ENCODE measurements at regions not wholly inside any gene's neighbourhood (a gene's known extent, or its start where the extent isn't known, plus 50 kb on each side); places are given as distances from the start of the nearest gene placed in this dataset.

GRCh38 chr9:3732077-3733038, 206.6 kb upstream of the RFX3 start:
- TF ChIP-seq CTCF (IDR thresholded peaks at IDR 0.05) (peak; percentile 51), EZH2 (IDR thresholded peaks at IDR 0.05; ENCODE audit: borderline replicate concordance, insufficient read depth, low read depth, low read length, poor library complexity, severe bottlenecking) (no peak)

Measured in B cell (primary cell).